Calu3 (cell line): ENCODE measurements at regions not wholly inside any gene's neighbourhood (a gene's known extent, or its start where the extent isn't known, plus 50 kb on each side); places are given as distances from the start of the nearest gene placed in this dataset.

ENCODE experiments used
- BruUV-seq: library from RNA; stranded (reverse); fragments of 400-500 nt; replicated peaks from 2 replicates; lab custom pipeline; 2021; lab: Mats Ljungman, UMichigan
- CTCF ChIA-PET: fragments of 300-600 bp; sonication (Branson Sonifier 250); formaldehyde crosslinking; loops from one replicate; lab custom pipeline; 2022; ENCODE audit warnings: antibody characterized with exemption; lab: Charles Lee
- DNase-seq: peaks from one replicate; pipeline ENCODE4 v3.0.0; 2022
- H3K27ac Mint-ChIP-seq: one replicate; pipeline ENCODE4 v1.8.0; 2022; ENCODE audit warnings: mixed read lengths; ENCODE audit not compliant: unreplicated experiment
- H3K27me3 Mint-ChIP-seq: one replicate; pipeline ENCODE4 v1.8.0; 2022; ENCODE audit warnings: mixed read lengths; ENCODE audit not compliant: unreplicated experiment
- H3K36me3 Mint-ChIP-seq: one replicate; pipeline ENCODE4 v1.8.0; 2022; ENCODE audit warnings: mild to moderate bottlenecking, moderate library complexity, mixed read lengths; ENCODE audit not compliant: insufficient read depth, unreplicated experiment
- H3K4me1 Mint-ChIP-seq: one replicate; pipeline ENCODE4 v1.8.0; 2022; ENCODE audit warnings: mild to moderate bottlenecking, low read depth, mixed read lengths; ENCODE audit not compliant: unreplicated experiment
- H3K4me3 Mint-ChIP-seq: one replicate; pipeline ENCODE4 v1.8.0; 2022; ENCODE audit warnings: mild to moderate bottlenecking, low read depth, moderate library complexity, mixed read lengths; ENCODE audit not compliant: unreplicated experiment
- H3K9me3 Mint-ChIP-seq: one replicate; pipeline ENCODE4 v1.8.0; 2022; ENCODE audit warnings: low read depth, mixed read lengths; ENCODE audit not compliant: unreplicated experiment
- intact Hi-C: fragments of 100-400 bp; cut with micrococcal nuclease; formaldehyde crosslinking; loops from one replicate; pipeline ENCODE4 v1.10.0; 2022; ENCODE audit not compliant: unreplicated experiment
- TF ChIP-seq, protein P1 (sequence below): fragments of 200-600 bp; IDR thresholded peaks from one replicate; pipeline ENCODE4 v1.8.0; 2022; ENCODE audit warnings: antibody characterized with exemption; ENCODE audit not compliant: unreplicated experiment

GRCh38 chr2:191540681-191541080 lies 137.3 kb upstream of the NABP1 start:
- no peak overlapping the region for H3K4me3 Mint-ChIP-seq
- TF ChIP-seq, protein P1, sequence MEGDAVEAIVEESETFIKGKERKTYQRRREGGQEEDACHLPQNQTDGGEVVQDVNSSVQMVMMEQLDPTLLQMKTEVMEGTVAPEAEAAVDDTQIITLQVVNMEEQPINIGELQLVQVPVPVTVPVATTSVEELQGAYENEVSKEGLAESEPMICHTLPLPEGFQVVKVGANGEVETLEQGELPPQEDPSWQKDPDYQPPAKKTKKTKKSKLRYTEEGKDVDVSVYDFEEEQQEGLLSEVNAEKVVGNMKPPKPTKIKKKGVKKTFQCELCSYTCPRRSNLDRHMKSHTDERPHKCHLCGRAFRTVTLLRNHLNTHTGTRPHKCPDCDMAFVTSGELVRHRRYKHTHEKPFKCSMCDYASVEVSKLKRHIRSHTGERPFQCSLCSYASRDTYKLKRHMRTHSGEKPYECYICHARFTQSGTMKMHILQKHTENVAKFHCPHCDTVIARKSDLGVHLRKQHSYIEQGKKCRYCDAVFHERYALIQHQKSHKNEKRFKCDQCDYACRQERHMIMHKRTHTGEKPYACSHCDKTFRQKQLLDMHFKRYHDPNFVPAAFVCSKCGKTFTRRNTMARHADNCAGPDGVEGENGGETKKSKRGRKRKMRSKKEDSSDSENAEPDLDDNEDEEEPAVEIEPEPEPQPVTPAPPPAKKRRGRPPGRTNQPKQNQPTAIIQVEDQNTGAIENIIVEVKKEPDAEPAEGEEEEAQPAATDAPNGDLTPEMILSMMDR: no peak
- peaks cover 12% of the 10 kb centered on the region for H3K27me3 Mint-ChIP-seq
- BruUV-seq: no TSS peak
- CTCF ChIA-PET: interaction anchor here (0.8 kb wide), 1 partner anchor 217 kb away, joined by 3 read pairs; no protein-coding TSS in a partner anchor
- H3K9me3 Mint-ChIP-seq: peaks cover 10% of the 10 kb centered on the region
- intact Hi-C loops: no loop called here
- H3K27ac Mint-ChIP-seq: no peak overlapping the region
- no peaks in the 10 kb centered on the region for H3K36me3 Mint-ChIP-seq
- H3K4me1 Mint-ChIP-seq: no peaks in the 10 kb centered on the region
- no peak for DNase-seq

DNA sequence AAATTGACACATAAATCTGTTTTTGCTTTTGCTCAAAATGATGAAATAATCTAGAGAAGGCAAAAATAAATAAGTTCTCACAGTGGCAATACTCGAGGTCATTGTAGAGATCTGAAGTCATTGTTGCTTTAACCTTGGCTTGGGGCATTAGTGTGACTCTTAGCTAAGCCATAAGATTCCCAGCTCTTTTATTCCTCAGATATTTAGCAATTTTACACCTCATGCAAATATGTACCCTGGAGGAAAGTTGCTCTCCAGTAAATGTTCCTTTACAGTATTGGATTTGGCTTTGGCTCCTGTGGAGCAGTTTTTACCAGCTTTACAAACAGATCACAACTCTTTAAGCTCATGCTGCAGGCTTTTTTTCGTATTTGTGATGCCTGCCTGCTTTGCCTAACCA lies 134.2 kb upstream of the NABP1 start:
- Mint-ChIP-seq H3K27ac (no peak overlapping the region), H3K4me3 (no peak overlapping the region), H3K36me3 (no peaks in the 10 kb centered on the region), H3K27me3 (no peaks in the 10 kb centered on the region), H3K4me1 (no peaks in the 10 kb centered on the region), H3K9me3 (peaks cover 8% of the 10 kb centered on the region)
- intact Hi-C loops: no loop called here
- CTCF ChIA-PET: interaction anchor here (0.6 kb wide), 1 partner anchor 11 kb away, joined by 6 read pairs; no protein-coding TSS in a partner anchor
- TF ChIP-seq, protein P1: no peak
- no peak for DNase-seq
- no TSS peak for BruUV-seq

- H3K9me3 Mint-ChIP-seq: peaks cover 8% of the 10 kb centered on the region
- no peaks in the 10 kb centered on the region for H3K4me1 Mint-ChIP-seq
- H3K4me3 Mint-ChIP-seq: no peak overlapping the region
- H3K27ac Mint-ChIP-seq: no peak overlapping the region
- TF ChIP-seq, protein P1: no peak
- intact Hi-C loops: no loop called here
- DNase-seq: no peak
- H3K27me3 Mint-ChIP-seq: no peaks in the 10 kb centered on the region
- H3K36me3 Mint-ChIP-seq: no peaks in the 10 kb centered on the region
- CTCF ChIA-PET: no interaction called here
- BruUV-seq: no TSS peak
Measured at GRCh38 chr2:191544461-191545062, 133.4 kb upstream of the NABP1 start.

GRCh38 chr2:191545361-191545760 lies 132.6 kb upstream of the NABP1 start:
- TF ChIP-seq, protein P1: no peak
- Mint-ChIP-seq H3K9me3 (peaks cover 8% of the 10 kb centered on the region), H3K4me3 (no peak overlapping the region), H3K27me3 (no peaks in the 10 kb centered on the region), H3K36me3 (no peaks in the 10 kb centered on the region), H3K4me1 (no peaks in the 10 kb centered on the region), H3K27ac (no peak overlapping the region)
- intact Hi-C loops: no loop called here
- DNase-seq: no peak
- CTCF ChIA-PET: no interaction called here
- BruUV-seq: no TSS peak
